ENCODE measurements at regions not wholly inside any gene's neighbourhood (a gene's known extent, or its start where the extent isn't known, plus 50 kb on each side); places are given as distances from the start of the nearest gene placed in this dataset.

DNA sequence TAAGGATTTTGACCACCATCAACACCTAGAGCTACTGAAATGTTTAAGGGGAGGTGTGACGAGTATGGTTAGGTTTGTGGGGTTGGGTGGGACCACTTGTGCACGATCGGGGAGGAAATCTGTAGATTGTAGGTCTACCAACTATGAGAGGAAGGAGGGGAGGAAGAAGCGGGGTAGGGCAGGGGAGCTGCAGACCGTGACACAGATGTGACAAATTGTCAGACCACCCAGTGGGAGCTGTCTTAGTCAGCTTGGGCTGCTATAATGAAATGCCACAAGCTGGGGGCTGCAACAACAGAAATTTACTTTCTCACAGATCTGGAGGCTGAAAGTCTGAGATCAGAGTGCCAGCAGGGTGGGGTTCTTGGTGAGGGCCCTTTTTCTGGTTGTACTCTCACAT lies 62.2 kb upstream of the ARGLU1 start:
- TF ChIP-seq, protein P1, sequence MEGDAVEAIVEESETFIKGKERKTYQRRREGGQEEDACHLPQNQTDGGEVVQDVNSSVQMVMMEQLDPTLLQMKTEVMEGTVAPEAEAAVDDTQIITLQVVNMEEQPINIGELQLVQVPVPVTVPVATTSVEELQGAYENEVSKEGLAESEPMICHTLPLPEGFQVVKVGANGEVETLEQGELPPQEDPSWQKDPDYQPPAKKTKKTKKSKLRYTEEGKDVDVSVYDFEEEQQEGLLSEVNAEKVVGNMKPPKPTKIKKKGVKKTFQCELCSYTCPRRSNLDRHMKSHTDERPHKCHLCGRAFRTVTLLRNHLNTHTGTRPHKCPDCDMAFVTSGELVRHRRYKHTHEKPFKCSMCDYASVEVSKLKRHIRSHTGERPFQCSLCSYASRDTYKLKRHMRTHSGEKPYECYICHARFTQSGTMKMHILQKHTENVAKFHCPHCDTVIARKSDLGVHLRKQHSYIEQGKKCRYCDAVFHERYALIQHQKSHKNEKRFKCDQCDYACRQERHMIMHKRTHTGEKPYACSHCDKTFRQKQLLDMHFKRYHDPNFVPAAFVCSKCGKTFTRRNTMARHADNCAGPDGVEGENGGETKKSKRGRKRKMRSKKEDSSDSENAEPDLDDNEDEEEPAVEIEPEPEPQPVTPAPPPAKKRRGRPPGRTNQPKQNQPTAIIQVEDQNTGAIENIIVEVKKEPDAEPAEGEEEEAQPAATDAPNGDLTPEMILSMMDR (conservative IDR thresholded peaks at IDR 0.05 in 1 of 2, IDR thresholded peaks at IDR 0.05 in 1 of 2; ENCODE audit: extremely low read depth in 1 of 2, insufficient read depth in 1 of 2, low read depth in 1 of 2, low read length in 2 of 2) = no peak
- TF ChIP-seq EZH2 (IDR thresholded peaks at IDR 0.05; ENCODE audit: borderline replicate concordance, low read length) = no peak
